ENCODE measurements at regions not wholly inside any gene's neighbourhood (a gene's known extent, or its start where the extent isn't known, plus 50 kb on each side); places are given as distances from the start of the nearest gene placed in this dataset.

DNA sequence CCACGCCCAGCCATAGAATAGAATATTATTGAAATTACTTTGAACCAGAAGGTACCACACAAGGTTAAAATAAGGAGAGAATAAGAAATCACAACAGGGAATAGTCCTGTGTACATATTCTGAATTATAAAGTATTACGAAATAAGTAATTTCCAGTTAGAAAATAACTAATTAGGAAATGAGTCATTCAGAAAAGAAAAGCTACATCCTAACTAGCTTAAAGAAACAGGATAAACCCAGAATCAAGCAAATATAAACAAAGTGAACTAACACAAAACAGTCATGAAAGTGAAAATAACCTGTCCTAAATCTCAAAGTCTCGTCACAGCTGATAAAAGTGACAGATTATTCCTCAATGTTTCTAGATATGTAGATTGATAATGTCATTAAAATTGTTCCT, 74.8 kb upstream of the NEBL start:
- no peak for DNase-seq
- no peak overlapping the region for H3K4me3 ChIP-seq
- WGBS, 2 donors, result 75 to 79% methylated on average over 3 of the region's 3 CpGs
- no peak overlapping the region for H3K27ac ChIP-seq (ENCODE audit: low read depth in 1 of 2, low read length in 1 of 2)
- H3K36me3 ChIP-seq (ENCODE audit: control insufficient read depth in 4 of 4, insufficient read depth in 4 of 4, low read length in 4 of 4), result no peaks in the 10 kb centered on the region
- H3K27me3 ChIP-seq (ENCODE audit: control insufficient read depth in 3 of 3, insufficient read depth in 3 of 3, low read length in 2 of 3), result no peaks in the 10 kb centered on the region
- no peaks in the 10 kb centered on the region for H3K9me3 ChIP-seq (ENCODE audit: control insufficient read depth in 4 of 4, insufficient read depth in 3 of 4, low read length in 3 of 4)
- TF ChIP-seq, protein P1, sequence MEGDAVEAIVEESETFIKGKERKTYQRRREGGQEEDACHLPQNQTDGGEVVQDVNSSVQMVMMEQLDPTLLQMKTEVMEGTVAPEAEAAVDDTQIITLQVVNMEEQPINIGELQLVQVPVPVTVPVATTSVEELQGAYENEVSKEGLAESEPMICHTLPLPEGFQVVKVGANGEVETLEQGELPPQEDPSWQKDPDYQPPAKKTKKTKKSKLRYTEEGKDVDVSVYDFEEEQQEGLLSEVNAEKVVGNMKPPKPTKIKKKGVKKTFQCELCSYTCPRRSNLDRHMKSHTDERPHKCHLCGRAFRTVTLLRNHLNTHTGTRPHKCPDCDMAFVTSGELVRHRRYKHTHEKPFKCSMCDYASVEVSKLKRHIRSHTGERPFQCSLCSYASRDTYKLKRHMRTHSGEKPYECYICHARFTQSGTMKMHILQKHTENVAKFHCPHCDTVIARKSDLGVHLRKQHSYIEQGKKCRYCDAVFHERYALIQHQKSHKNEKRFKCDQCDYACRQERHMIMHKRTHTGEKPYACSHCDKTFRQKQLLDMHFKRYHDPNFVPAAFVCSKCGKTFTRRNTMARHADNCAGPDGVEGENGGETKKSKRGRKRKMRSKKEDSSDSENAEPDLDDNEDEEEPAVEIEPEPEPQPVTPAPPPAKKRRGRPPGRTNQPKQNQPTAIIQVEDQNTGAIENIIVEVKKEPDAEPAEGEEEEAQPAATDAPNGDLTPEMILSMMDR (IDR thresholded peaks at IDR 0.05; ENCODE audit: control extremely low read depth, extremely low read depth), result no peak
- ATAC-seq (ENCODE audit: insufficient read depth, low FRiP score), result no peak
- H3K9ac ChIP-seq (ENCODE audit: insufficient read depth in 1 of 2, low read length in 2 of 2), result no peak overlapping the region
- peaks cover 0 to 4% (median 0%) of the 10 kb centered on the region in 5 donors for H3K4me1 ChIP-seq (ENCODE audit: control insufficient read depth in 5 of 5, insufficient read depth in 5 of 5, low read length in 5 of 5)

- ATAC-seq (ENCODE audit: insufficient read depth, low FRiP score) (no peak), DNase-seq (peak in 1 of 3 donors; percentile 32)
- Histone ChIP-seq H3K9ac (ENCODE audit: insufficient read depth in 1 of 2, low read length in 2 of 2) (no peak overlapping the region), H3K4me1 (ENCODE audit: control insufficient read depth in 5 of 5, insufficient read depth in 5 of 5, low read length in 5 of 5) (peaks cover 0 to 4% (median 0%) of the 10 kb centered on the region in 5 donors), H3K27ac (ENCODE audit: low read depth in 1 of 2, low read length in 1 of 2) (no peak overlapping the region), H3K36me3 (ENCODE audit: control insufficient read depth in 4 of 4, insufficient read depth in 4 of 4, low read length in 4 of 4) (no peaks in the 10 kb centered on the region), H3K4me3 (no peak overlapping the region), H3K27me3 (ENCODE audit: control insufficient read depth in 3 of 3, insufficient read depth in 3 of 3, low read length in 2 of 3) (no peaks in the 10 kb centered on the region), H3K9me3 (ENCODE audit: control insufficient read depth in 4 of 4, insufficient read depth in 3 of 4, low read length in 3 of 4) (no peaks in the 10 kb centered on the region)
- TF ChIP-seq, protein P1 (IDR thresholded peaks at IDR 0.05; ENCODE audit: control extremely low read depth, extremely low read depth), result no peak
- 60 to 70% methylated on average over 4 of the region's 4 CpGs for WGBS, 2 donors
Observed at GRCh38 chr10:20970708-20971107, 73.6 kb upstream of the NEBL start.

- no peak overlapping the region for H3K4me3 ChIP-seq
- TF ChIP-seq, protein P1 (IDR thresholded peaks at IDR 0.05; ENCODE audit: control extremely low read depth, extremely low read depth), result no peak
- WGBS, 2 donors, result 92 to 94% methylated on average over 3 of the region's 3 CpGs
- H3K9me3 ChIP-seq (ENCODE audit: control insufficient read depth in 4 of 4, insufficient read depth in 3 of 4, low read length in 3 of 4), result peaks cover 0 to 4% (median 0%) of the 10 kb centered on the region in 4 donors
- no peak overlapping the region for H3K27ac ChIP-seq (ENCODE audit: low read depth in 1 of 2, low read length in 1 of 2)
- ATAC-seq (ENCODE audit: insufficient read depth, low FRiP score) (no peak), DNase-seq (no peak)
- no peaks in the 10 kb centered on the region for H3K36me3 ChIP-seq (ENCODE audit: control insufficient read depth in 4 of 4, insufficient read depth in 4 of 4, low read length in 4 of 4)
- no peaks in the 10 kb centered on the region for H3K27me3 ChIP-seq (ENCODE audit: control insufficient read depth in 3 of 3, insufficient read depth in 3 of 3, low read length in 2 of 3)
- no peak overlapping the region for H3K9ac ChIP-seq (ENCODE audit: insufficient read depth in 1 of 2, low read length in 2 of 2)
- peaks cover 0 to 4% (median 0%) of the 10 kb centered on the region in 5 donors for H3K4me1 ChIP-seq (ENCODE audit: control insufficient read depth in 5 of 5, insufficient read depth in 5 of 5, low read length in 5 of 5)
Observed at GRCh38 chr10:20970044-20970443, 72.9 kb upstream of the NEBL start.

DNA sequence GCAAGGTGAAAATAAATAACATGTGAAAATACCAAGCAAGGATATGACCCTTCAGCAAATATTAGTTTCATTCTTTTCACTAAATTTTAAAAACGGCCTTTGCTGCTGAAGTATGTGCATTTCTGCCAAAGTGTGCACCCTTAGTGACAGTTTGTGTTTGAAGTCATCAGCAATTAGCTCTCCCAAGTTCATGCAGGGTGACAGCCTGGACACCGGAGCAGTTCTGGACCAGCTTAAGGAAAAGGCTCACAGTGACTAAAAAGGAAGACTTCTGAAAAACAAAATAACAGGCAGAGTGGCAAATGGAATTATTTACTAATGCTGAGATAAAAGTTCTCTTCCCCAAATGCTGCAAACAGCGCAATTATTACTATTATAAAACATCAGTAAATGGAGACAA, 69.3 kb upstream of the NEBL start:
- ATAC-seq (ENCODE audit: insufficient read depth, low FRiP score), result no peak

More for the DNA sequence above, 69.3 kb upstream of the NEBL start:
- Histone ChIP-seq H3K9me3 (ENCODE audit: control insufficient read depth in 4 of 4, insufficient read depth in 3 of 4, low read length in 3 of 4) (peaks cover 0 to 6% (median 0%) of the 10 kb centered on the region in 4 donors), H3K9ac (ENCODE audit: insufficient read depth in 1 of 2, low read length in 2 of 2) (no peak overlapping the region), H3K4me1 (ENCODE audit: control insufficient read depth in 5 of 5, insufficient read depth in 5 of 5, low read length in 5 of 5) (peaks cover 0 to 16% (median 1%) of the 10 kb centered on the region in 5 donors), H3K4me3 (no peak overlapping the region), H3K27ac (ENCODE audit: low read depth in 1 of 2, low read length in 1 of 2) (no peak overlapping the region), H3K27me3 (ENCODE audit: control insufficient read depth in 3 of 3, insufficient read depth in 3 of 3, low read length in 2 of 3) (no peaks in the 10 kb centered on the region), H3K36me3 (ENCODE audit: control insufficient read depth in 4 of 4, insufficient read depth in 4 of 4, low read length in 4 of 4) (no peaks in the 10 kb centered on the region)
- TF ChIP-seq, protein P1 (IDR thresholded peaks at IDR 0.05; ENCODE audit: control extremely low read depth, extremely low read depth), result no peak
- DNase-seq, result no peak
- 81 to 84% methylated on average over 3 of the region's 3 CpGs for WGBS, 2 donors

Data from lung (tissue), 11 donors.